ENCODE measurements at regions not wholly inside any gene's neighbourhood (a gene's known extent, or its start where the extent isn't known, plus 50 kb on each side); places are given as distances from the start of the nearest gene placed in this dataset.
A peak's percentile ranks its signal among the peaks of the same experiment; 100 is the strongest.

DNA sequence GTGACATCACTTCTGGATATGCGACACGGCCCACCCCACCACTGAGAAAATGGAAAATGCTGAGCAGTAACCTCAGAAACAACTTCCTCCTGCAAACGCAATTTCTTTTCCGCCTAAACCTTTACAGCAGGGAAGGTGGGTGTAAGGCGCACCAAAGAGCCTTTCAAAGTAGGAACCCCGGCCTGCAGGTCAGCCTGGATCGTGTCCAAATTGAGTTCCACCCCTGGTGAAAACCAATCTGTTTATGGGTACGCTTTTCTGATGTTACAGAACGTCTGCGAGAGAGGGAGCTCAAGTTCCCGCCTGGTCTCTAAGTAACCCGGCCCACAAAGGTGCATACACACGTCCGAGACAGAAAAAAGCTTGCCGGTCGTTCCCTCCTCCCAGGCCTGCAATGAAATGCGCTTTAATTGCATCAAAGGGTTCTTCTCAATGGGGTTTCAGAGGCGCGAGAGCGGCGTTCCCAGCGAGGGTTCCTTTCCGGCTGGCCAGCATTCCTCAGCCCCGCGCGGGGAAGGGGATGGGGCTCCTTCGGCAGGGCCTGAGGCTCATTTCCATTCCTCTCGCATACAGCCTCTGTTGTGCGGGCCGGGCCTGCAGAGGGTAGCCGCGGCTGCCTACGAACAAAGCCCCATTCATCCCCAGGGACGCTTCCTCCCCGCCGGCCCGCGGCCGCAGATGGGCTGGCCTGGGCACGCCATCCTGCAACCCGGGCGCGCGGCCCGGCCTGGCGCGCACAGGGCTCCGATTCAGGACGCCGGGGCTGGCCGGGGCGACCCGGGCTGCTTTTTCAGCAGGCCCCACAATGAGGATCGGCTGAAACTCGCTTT is 138.1 kb downstream of the TMCO5A start:
- FAIRE-seq (no peak), DNase-seq (ENCODE audit: low spot score) (peak; percentile 35)

DNA sequence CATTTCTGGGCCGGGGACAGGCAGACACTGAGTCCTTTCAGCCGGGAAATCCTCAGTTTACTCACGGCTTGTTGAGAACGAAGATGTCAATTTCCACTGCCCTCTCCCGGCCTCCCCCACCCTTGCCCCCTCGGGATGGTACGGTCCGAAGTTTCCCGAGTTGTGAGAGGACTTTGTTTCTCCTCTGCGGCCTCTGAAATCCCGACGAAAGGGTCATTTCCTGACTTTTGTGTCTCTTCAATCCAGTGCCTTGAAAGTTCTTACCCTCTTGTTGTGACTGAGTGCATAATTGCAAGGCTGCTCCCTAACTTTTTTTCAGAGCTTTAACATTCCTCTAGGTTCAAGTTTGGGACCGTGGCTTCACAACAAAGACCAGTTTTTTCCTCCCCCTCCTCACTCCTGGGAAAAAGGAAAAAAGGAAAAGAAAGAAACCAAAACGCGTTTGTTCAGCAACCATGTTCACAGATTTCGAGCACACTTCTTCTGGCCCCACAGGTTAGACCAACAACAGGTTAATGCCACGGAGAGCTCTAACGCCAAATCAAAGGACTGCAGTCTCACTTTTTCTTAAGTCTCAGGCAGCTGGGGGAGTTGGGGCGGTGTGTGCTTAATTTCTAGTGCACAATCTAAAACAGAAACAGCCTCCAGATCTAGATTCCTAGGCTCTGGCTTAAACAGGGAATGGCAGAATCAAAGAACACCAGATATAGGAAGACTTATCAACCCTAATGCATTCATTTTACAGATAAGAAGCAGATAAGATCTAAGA is 138.9 kb downstream of the TMCO5A start:
- DNase-seq (ENCODE audit: low spot score) (no peak), FAIRE-seq (no peak)

DNA sequence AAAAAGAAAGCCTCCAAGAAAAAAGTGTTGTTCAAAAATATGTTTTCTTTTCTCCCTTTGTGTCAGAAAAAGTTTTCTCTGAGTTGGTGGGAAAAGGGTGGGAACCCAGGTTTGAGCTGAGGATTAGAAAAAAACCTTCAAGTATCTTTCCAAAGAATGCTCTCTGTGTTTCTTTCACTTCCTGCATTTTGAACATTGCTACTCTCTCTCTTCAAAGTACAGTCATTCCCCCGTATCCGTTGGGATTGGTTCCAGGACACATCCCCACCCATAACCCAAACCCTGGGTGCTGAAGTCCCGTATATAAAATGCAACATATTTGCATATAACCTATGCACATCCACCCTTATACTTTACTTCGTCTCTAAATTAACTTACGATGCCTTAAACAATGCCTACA is 139.6 kb downstream of the TMCO5A start:
- FAIRE-seq (no peak), DNase-seq (ENCODE audit: low spot score) (no peak)

DNA sequence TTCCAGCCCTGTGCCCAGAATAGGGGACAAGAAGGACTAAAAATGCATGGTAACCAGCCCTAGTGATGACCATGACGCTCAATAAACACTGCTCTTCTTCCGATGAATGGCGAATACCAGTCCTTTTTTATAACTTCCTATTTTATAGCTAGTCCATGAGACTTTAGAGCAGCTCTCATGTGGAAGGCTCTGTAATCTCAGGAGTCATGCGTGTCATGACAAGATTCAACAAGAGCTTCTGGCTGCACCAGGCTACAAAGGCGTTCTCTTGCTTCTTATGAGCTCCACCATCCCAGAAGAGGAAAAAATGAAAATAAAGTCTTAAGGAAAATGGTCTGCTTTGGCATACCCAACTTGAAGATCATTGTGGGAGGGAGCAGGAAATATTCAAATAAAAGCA is 141.0 kb downstream of the TMCO5A start:
- FAIRE-seq (no peak), DNase-seq (ENCODE audit: low spot score) (no peak)

DNA sequence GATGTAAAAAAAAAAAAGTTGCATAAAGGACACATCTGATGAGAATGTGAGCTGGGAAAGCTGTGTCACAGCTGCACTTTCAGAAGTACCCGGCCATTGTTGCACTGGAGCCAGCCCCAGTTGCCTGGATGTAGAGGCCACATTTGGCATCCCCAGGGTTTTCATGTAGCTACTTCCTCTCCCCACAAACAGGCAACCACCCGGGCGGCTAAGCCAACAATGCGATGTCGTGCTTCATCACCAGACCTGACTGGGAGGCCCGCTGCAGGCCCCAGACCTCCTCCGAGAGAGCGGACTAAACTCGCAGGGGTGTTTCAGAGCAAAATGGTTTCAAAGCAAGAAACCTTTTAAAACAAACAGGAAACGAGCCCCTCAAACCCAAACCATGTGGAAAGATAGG is 142.3 kb downstream of the TMCO5A start:
- FAIRE-seq: no peak

DNA sequence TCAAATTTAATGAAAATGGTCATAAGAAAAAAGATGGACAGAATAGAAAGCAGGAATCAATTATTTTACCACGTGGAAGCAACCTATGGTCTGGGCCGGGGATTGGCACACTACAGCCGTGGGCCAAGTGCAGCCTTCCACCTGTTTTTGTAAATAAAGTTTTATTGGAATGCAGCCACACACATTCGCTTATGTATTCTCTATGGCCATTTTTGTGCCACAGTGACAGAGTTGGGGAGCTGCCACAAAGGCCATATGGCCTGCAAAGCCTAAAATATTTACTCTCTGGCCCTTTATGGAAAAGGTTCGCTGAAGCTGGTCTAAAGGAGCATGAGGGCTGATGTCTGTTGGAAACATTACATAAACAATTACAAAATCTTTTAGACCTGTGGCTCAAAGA is 144.8 kb downstream of the TMCO5A start:
- FAIRE-seq: no peak
- no peak for DNase-seq (ENCODE audit: low spot score)

More for the DNA sequence above, 142.3 kb downstream of the TMCO5A start:
- DNase-seq (ENCODE audit: low spot score): no peak

DNA sequence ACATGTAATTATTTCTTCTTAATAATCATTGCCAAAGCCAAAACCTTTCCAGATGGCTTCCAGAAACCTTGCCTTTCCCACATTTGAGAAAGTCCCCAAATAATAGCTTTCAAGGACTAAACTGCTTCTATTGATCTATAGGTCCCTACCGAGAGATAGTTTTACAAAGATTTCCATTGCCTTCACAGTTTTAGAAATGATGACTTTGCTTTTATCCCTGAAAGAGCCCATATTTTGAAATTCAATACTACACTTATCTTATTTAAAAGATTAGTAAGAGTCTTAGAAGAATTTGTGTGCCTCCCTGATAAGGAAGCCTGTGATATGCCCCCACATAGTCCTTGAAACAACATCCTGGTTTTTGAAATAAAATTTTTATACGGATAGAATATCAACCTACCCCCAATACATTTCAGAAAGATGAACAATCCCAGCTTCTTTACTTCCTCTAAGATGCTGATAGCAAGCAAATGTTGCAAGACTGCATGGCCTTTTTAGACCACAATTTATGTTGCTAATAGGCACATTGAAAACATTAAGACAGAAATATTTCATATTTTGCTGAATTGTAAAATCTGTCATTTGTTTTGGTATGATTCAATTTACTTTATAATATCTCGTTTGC is 146.3 kb downstream of the TMCO5A start:
- DNase-seq (ENCODE audit: low spot score) (no peak), FAIRE-seq (no peak)

DNA sequence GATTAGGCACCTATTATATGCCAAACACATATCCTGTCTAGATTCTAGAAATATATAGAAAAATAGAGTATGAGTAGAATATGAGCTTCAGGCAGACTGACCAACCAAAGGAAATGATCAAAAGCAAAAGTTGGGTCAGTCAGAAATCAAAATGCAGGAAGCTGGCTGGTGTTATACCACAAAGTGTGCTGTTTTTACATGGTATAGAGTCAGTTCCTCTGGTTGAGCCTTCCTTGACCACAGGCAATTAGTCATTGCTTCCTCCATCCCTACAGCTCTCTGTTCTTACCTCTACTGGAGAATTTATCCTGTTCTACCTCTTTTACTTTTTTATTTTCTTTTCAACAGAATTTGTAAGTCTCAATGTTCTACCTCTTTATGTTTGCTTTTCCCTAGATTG is 149.8 kb downstream of the TMCO5A start:
- DNase-seq (ENCODE audit: low spot score): peak; percentile 33
- FAIRE-seq: peak; percentile 55

DNA sequence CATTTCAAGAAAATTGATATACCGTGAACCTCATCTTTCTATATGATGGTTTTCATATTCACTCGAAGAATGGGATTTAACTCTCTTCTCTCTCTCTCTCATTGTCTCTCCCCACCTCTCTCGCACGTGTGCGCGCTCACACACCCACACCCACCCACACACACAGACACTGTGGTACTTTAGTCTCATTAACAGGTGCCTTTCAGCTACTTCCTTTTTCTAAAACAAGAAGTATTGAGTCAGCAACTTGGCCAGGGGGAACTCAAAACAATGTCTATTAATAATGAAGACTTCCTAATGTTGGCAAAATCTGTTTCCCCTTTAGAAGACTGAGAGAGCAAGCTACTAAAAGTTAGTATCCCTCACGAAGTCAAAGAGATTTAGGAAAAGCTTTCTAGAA is 150.7 kb downstream of the TMCO5A start:
- DNase-seq (ENCODE audit: low spot score) (no peak), FAIRE-seq (no peak)

DNA sequence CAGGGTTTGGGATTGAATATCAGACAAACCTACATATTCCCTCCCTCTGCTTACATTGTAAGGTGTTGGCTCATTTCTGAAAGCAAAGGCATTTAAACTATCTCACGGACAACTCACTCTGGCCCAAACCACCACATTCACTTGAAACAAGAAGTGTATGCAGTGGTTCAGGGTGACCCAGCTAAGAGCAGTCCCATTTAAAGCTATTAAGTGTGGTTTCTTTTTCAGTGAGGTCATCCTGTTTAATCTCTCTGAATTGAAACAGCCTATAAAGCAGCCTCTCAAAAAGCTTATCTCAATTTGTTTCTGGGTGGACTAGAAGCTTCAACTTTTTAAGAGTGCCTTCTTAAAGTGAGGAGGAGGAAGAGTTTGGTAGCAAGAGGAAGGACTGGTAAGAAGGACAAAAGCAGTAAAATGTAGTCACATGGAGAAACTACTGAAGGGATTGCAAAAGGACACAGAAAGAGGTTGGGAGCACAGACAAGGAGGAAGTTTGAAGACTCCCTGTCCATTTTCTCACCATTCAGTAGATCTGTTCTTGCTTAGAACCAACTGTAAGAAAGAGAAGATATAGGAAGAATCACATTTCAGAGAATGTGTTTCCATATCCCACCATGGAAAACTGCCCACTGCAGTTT is 151.6 kb downstream of the TMCO5A start:
- no peak for FAIRE-seq
- DNase-seq (ENCODE audit: low spot score): peak; percentile 10

DNA sequence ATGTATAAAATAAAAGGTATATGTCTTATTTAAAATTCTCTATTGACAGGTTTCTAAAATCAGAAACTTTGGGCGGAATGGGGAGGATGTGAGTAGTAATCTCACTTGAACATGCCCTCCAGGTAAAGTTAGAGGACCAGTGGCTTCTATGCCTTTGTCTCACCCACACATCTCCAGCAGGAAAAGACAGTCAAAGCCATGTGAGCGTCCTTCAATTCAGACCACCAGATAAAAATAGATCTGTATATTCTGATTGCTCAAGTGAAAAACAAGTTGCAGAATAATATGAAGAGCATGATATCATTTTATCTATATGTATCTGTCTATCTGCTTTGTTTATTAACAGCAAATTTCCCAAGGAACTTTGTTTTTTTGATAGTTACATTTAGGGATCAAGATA is 152.2 kb downstream of the TMCO5A start:
- FAIRE-seq (no peak), DNase-seq (ENCODE audit: low spot score) (no peak)

DNA sequence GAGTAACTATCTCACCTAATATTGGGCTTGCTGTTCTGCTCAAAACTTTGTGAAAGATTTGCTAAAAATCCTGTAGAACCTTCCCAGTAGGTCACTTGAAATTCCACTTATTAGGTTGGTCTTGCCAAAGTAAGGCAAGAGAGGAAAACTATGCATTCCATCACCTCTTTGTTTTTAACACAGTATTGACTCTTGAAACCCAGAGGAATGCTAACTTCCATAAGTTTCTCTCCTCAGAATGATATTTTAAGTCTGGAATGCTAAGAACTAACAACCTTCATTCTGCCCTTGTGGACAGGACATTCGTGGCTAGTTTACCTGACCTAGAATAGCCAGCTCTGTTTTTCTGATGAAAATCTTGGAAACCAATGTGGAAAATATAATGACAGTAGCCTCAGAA is 154.5 kb downstream of the TMCO5A start:
- FAIRE-seq: no peak
- DNase-seq (ENCODE audit: low spot score): no peak

DNA sequence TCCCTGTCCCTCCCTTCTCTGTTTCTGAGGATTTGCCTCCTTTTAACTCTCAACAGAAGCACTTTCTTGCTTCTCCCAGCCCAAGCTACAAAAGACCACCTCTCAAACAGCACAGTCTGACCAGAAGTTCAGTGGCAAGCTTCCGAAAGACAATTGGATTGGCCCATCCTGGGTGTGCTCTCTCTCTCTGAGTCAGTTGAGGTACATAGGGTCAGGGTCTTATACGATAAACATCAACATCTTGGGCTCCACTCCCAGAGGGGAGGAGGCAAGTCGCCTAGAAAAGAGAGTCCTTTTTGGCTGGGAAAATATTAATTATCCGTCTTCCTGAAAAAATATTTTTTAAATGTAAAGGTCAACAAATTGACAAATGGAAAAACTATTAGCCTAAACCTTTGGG is 155.8 kb downstream of the TMCO5A start:
- DNase-seq (ENCODE audit: low spot score) (no peak), FAIRE-seq (no peak)

DNA sequence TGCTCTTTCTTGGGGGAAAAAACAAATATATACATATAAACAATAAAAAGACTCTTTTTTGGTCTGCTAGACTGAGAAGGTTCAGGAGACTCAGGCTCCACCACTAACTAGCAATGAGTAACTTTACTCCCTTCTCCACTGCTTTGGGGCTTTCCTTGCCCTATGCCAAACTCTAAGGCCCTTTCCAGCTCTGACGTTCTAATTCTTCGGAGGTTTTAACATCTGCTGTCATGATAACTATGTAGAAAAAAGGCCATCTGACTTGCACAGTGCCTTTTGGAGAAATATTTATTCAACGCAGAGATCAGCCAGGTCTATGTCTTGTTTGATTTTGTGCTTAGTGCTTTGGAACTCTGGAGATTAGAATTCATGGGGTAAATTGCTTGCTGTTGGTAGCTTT is 156.2 kb downstream of the TMCO5A start:
- FAIRE-seq (no peak), DNase-seq (ENCODE audit: low spot score) (no peak)

DNA sequence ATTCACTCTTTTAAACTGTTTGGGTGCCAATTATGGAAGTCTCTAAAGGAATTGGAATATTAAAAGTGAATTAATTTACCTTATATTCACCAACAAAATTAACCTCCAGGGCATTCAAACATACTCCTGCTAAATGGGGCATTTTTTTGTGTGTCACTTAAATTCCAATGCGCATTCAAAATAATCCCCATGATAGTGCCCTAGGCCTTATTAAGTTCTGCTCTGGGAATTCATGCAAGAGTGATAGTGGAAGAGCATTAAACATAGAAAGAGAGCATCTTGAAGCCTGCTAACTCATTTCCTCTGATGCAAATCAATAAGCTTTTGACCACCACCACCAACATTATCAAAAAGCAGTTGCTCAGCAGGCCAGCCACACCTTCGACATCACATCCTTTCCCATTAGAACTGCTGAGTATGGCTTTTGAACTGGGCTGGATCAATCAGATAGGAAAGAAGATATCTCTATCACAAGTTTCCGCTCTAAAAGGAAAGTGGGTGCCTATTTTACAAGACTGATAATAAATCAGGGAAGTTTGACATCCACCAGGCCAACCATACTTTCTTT is 156.7 kb downstream of the TMCO5A start:
- FAIRE-seq (no peak), DNase-seq (ENCODE audit: low spot score) (no peak)

DNA sequence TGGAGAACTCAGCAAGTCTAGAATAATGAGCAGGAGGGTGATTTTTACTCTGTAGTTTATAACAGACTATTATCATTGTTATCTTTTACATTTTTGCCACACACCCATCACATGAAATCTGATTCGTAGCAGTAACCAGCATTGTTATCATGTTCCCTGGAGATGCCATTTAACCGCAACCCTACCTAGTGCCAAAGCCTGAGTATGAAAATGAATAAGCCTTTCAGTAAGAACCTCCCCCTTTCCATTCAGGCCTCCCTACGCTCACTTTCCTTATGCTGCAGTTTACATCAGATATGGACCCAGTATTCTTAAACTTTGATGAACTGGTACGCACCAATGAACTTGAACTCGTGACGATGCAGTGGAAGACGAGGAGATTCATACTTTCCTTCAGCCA is 158.7 kb upstream of the SPRED1 start:
- DNase-seq (ENCODE audit: low spot score): no peak
- no peak for FAIRE-seq

DNA sequence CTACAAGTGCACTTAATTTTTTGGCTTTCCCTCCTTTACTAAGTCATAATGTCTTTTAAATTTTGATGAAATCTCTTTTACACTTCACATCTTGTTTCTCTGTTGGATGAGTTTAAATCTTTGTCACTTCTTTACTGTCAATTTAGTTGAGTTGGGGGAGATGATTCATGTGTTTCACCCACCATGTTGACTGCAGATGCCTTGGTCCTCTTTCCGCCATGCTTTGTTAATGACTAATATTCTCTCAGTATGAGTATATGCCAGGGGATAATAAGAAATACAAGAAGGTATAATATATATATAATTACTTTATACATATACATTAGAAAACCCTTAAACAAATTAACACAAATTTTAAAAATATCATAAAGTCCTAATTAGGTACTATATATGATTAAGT is 149.7 kb upstream of the SPRED1 start:
- DNase-seq (ENCODE audit: low spot score): no peak
- FAIRE-seq: no peak

DNA sequence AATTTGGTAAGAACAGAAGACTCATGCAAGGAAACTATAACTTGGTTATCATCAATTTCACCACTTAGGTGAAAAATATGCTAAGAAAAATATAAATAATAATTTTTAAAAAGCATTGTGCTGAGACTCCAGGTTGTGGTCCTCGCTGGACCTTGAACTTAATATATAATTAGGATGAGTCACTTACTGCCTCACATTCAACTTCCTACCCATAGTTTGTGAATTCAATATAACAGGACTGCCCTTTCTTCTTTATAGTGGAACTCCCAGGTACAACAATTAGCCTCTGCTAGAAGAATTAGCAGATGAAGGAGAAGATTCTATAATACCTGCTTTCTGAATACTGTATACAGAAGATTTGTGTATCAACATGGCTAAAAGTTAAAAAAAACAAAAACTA is 149.1 kb upstream of the SPRED1 start:
- DNase-seq (ENCODE audit: low spot score) (no peak), FAIRE-seq (no peak)

DNA sequence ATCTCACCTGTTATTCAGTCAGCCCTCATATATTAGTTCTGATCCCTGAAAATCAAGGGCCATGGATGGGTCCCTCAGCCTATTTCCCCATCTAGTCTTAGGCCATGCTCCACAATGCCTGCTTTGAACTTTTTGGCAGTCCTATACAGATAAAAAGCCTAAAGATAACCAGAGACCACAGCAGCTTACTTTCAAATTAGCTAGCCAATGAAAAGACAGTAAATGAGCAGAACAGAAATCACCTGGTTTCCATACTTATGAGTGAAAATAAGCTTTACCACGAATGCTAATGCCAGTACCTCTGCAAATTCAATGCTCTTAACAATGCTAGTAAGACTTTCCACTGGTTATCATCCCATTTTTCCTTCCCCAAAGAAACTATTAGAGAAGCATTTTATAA is 141.6 kb upstream of the SPRED1 start:
- no peak for DNase-seq (ENCODE audit: low spot score)
- no peak for FAIRE-seq

DNA sequence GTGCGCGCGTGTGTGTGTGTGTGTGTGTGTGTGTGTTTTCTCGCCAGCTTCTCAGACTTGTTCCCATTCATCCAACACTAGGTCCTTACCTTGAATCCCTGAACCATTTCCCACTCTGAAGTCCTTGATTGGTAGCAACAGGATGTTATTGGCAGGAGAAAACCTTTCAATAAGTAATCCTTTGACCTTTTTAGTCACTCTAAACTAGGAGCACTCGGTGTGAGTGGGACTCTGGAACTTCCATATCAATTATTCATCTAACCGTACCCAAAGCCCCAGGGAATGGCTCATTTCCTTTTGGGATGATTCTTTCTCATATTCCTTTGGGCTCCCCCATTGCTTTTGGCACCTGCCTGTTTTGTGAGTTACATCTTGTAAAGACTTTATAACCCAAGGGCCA is 140.2 kb upstream of the SPRED1 start:
- FAIRE-seq (no peak), DNase-seq (ENCODE audit: low spot score) (no peak)

DNA sequence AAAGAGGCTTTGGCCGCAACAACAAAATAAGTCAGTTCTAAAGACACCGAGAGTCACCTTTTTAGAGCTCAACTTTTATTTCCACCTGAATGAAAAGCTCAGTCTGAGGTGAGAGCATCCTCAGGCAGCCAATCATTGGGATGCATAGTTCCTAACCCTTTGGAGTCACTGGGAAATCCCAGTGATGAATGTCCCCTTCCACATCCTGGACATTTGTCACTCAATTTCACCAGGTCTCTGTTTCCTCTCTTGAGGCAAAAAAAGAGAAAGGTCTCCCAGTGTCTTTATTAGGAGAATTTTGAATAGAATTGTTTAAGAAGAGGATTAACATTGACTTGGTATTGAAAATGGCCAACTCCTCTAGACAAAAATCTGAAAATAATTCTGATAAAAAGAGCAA is 137.5 kb upstream of the SPRED1 start:
- DNase-seq (ENCODE audit: low spot score) (no peak), FAIRE-seq (no peak)

DNA sequence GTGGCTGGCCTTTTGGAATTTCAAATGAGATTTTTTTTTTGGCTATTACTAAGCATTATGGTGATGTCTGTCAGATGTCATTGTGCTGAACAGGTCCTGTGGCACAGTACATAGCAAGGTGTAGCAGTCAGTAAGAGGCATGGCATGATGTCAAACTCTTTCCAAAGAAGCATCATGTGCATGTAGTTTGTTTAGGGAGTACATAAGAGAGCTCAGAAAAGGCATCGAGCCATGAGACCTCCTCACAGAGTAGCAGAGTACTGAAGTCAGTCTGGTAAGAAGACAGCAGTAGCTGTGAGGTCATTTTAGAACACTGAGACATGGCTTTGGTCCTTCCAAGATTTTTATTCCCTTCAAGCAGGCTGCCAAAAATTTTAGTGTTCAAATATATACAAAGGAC is 134.9 kb upstream of the SPRED1 start:
- FAIRE-seq: no peak
- DNase-seq (ENCODE audit: low spot score): no peak

All from RCC 7860 (cell line).